ENCODE measurements at regions not wholly inside any gene's neighbourhood (a gene's known extent, or its start where the extent isn't known, plus 50 kb on each side); places are given as distances from the start of the nearest gene placed in this dataset.

DNA sequence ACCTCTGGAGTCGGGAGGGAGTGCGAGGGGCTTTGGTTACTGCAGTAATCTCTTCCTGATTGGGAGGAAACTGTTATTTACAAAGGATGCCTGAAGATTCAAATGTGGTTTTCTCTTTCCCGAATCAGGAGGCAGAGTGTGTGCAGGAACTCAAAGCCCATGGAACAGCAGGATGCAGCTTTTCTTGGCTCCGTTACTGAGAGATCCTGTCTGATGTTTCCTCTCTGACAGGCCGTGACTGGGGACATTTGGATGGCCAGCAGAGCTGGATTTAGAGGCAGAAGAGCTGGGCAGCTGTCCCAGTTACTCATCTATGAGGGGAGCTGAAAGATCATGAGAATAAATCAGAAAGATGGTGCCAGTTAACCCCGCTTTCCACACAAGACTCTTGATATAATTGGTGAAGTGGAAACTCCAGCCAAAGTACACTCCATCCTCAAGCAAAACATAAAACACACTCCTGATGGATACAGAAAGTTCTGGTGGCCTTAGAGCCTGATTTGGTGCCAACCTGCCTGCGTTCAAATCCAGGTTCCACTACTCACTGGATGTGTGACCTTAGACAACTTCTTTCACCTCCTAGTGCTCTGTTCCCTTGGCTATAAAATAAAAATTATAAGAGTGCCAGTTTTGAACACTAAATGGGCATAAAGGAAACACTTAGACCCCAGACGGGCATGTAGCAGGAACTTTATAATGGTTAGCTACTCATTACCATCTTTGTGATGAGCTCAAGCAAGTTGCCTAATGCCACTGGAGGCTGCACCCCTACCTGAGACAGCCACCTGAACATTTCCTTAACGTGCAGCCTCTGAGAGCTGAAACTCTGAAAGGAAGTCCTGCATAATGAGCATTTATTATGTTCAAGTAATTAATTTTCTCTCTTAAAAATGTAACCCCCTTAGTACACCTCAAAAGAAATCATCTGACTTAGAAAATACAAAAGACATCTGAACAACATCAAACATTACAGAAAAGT is 349.0 kb upstream of the GATB start:
- TF ChIP-seq EZH2 (IDR thresholded peaks at IDR 0.05; ENCODE audit: insufficient read depth, poor library complexity, severe bottlenecking) (no peak), EZH2phosphoT487 (IDR thresholded peaks at IDR 0.05; ENCODE audit: insufficient read depth, low read depth) (no peak)

All from GM23248 (cell line).